ENCODE measurements at regions not wholly inside any gene's neighbourhood (a gene's known extent, or its start where the extent isn't known, plus 50 kb on each side); places are given as distances from the start of the nearest gene placed in this dataset.

- H3K36me3 ChIP-seq = no peaks in the 10 kb centered on the region
- intact Hi-C loops (cut with DNase I; ENCODE audit: low total_unique reads) = loop anchor here (5.0 kb wide), 1 partner anchor 938 kb away; no protein-coding TSS in a partner anchor
- no peaks in the 10 kb centered on the region for H3K9me3 ChIP-seq
- no peak overlapping the region for H3K27ac ChIP-seq
- DNase-seq = no peak
- TF ChIP-seq POLR2A (IDR thresholded peaks at IDR 0.05) (no peak), CTCF (IDR thresholded peaks at IDR 0.05) (no peak)
- no peaks in the 10 kb centered on the region for H3K4me1 ChIP-seq
- no peak overlapping the region for H3K4me3 ChIP-seq
- peaks cover 0 to 9% of the 10 kb centered on the region in 2 donors for H3K27me3 ChIP-seq
Measured at GRCh38 chr10:129033790-129034272, 433.2 kb upstream of the MGMT start.

- no peaks in the 10 kb centered on the region for H3K36me3 ChIP-seq
- no peak overlapping the region for H3K27ac ChIP-seq
- DNase-seq = no peak
- H3K4me3 ChIP-seq = no peak overlapping the region
- intact Hi-C loops (cut with DNase I; ENCODE audit: low total_unique reads) = no loop called here
- H3K9me3 ChIP-seq = no peaks in the 10 kb centered on the region
- no peaks in the 10 kb centered on the region for H3K27me3 ChIP-seq
- TF ChIP-seq POLR2A (IDR thresholded peaks at IDR 0.05) = no peak
- H3K4me1 ChIP-seq = no peaks in the 10 kb centered on the region
Measured at GRCh38 chr10:129035052-129035827, 431.8 kb upstream of the MGMT start.

GRCh38 chr10:129038522-129038921 lies 428.5 kb upstream of the MGMT start:
- no peak for TF ChIP-seq POLR2A (IDR thresholded peaks at IDR 0.05)
- no peak for TF ChIP-seq CTCF (IDR thresholded peaks at IDR 0.05)
- H3K4me3 ChIP-seq = no peak overlapping the region
- no peaks in the 10 kb centered on the region for H3K4me1 ChIP-seq
- DNase-seq = no peak
- no peaks in the 10 kb centered on the region for H3K36me3 ChIP-seq
- intact Hi-C loops (cut with DNase I; ENCODE audit: low total_unique reads) = no loop called here
- no peaks in the 10 kb centered on the region for H3K27me3 ChIP-seq
- H3K27ac ChIP-seq = no peak overlapping the region
- no peaks in the 10 kb centered on the region for H3K9me3 ChIP-seq

GRCh38 chr10:129039406-129040370 lies 427.4 kb upstream of the MGMT start:
- Histone ChIP-seq H3K27me3 (no peaks in the 10 kb centered on the region), H3K4me3 (no peak overlapping the region), H3K9me3 (no peaks in the 10 kb centered on the region), H3K27ac (no peak overlapping the region), H3K36me3 (no peaks in the 10 kb centered on the region), H3K4me1 (no peaks in the 10 kb centered on the region)
- intact Hi-C loops (cut with DNase I; ENCODE audit: low total_unique reads) = no loop called here
- TF ChIP-seq POLR2A (IDR thresholded peaks at IDR 0.05) (no peak), CTCF (IDR thresholded peaks at IDR 0.05) (no peak)
- DNase-seq = no peak

- Histone ChIP-seq H3K36me3 (no peaks in the 10 kb centered on the region), H3K4me3 (no peak overlapping the region), H3K4me1 (no peaks in the 10 kb centered on the region), H3K27ac (no peak overlapping the region), H3K9me3 (no peaks in the 10 kb centered on the region), H3K27me3 (no peaks in the 10 kb centered on the region)
- no peak for DNase-seq
- intact Hi-C loops (cut with DNase I; ENCODE audit: low total_unique reads) = no loop called here
- TF ChIP-seq CTCF (IDR thresholded peaks at IDR 0.05) (no peak), POLR2A (IDR thresholded peaks at IDR 0.05) (no peak)
Measured at GRCh38 chr10:129040377-129040776, 426.7 kb upstream of the MGMT start.

All from uterus (tissue), 3 donors.